Left cardiac atrium (tissue), 2 donors: ENCODE measurements at regions not wholly inside any gene's neighbourhood (a gene's known extent, or its start where the extent isn't known, plus 50 kb on each side); places are given as distances from the start of the nearest gene placed in this dataset.

Source experiments
- microRNA-seq, 2 donors: library from miRNA; unstranded; fragments of <30 nt; microRNA quantifications; one replicate each; pipeline ENCODE4 v1.2.0, GENCODE V29; 2020
- donor health status: DM: no; HTN: yes; CAD: no; lungs with severe emphysema.
- donor health status: DM: yes; HTN: yes; CAD: no.

Small RNAs in the stretch of these regions (microRNA-seq; reads per million reads assigned to microRNA genes)
- 0 reads per million in 2 donors for gene MIR548M
